Panc1 (cell line): ENCODE measurements at regions not wholly inside any gene's neighbourhood (a gene's known extent, or its start where the extent isn't known, plus 50 kb on each side); places are given as distances from the start of the nearest gene placed in this dataset.

Experiments
- CTCF ChIP-seq: fragments of 450-650 bp; IDR thresholded peaks from 2 replicates; pipeline ENCODE4 v1.5.1; 2017; ENCODE audit warnings: mild to moderate bottlenecking
- POLR2AphosphoS5 ChIP-seq: IDR thresholded peaks from 2 replicates; pipeline ENCODE4 v1.6.1; 2012; ENCODE audit warnings: mild to moderate bottlenecking, low read depth, low read length, moderate library complexity
- TF ChIP-seq, protein P1 (sequence below), 2 experiments: IDR thresholded peaks; 2 replicates each; pipeline ENCODE4 v1.6.1; 2011 to 2012; ENCODE audit warnings: low read depth in 2 of 2, control low read depth in 1 of 2, low read length in 1 of 2, mild to moderate bottlenecking in 1 of 2, moderate library complexity in 1 of 2; ENCODE audit not compliant: insufficient read depth in 1 of 2

DNA sequence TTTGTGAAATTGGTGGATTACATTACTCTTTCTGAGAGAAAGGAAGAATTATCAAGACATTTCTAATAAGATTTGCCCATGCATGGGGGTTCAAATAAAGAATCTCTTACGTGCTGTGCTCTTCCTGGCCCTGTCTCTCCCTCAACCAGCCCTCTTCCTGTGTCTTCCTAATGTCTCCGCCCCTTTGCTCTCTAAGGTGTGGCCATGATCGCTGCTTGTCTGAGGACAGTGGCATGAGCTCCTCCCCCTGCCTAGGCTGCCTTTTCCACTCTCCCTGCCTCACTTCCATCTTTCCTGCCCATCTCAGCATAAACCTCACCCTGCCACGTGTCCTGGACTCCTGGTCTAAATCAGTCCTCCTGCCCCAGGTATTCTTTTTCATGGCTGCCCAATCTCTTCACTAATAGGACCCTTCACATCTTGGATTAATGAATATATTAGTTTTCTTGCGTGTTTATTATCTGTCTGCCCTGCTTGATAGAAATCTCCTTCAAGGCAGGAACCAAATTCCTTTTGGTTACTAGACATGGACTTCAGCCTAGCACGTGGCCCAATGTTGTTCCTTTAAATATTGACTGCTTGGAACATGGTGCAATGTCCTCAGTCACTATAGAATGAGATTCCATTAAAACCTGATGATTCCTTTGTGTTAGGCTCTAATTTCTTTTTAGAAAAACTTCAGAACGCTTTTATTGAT, 122.3 kb downstream of the MTRR start:
- TF ChIP-seq, protein P1, sequence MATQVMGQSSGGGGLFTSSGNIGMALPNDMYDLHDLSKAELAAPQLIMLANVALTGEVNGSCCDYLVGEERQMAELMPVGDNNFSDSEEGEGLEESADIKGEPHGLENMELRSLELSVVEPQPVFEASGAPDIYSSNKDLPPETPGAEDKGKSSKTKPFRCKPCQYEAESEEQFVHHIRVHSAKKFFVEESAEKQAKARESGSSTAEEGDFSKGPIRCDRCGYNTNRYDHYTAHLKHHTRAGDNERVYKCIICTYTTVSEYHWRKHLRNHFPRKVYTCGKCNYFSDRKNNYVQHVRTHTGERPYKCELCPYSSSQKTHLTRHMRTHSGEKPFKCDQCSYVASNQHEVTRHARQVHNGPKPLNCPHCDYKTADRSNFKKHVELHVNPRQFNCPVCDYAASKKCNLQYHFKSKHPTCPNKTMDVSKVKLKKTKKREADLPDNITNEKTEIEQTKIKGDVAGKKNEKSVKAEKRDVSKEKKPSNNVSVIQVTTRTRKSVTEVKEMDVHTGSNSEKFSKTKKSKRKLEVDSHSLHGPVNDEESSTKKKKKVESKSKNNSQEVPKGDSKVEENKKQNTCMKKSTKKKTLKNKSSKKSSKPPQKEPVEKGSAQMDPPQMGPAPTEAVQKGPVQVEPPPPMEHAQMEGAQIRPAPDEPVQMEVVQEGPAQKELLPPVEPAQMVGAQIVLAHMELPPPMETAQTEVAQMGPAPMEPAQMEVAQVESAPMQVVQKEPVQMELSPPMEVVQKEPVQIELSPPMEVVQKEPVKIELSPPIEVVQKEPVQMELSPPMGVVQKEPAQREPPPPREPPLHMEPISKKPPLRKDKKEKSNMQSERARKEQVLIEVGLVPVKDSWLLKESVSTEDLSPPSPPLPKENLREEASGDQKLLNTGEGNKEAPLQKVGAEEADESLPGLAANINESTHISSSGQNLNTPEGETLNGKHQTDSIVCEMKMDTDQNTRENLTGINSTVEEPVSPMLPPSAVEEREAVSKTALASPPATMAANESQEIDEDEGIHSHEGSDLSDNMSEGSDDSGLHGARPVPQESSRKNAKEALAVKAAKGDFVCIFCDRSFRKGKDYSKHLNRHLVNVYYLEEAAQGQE (IDR thresholded peaks at IDR 0.05; ENCODE audit: insufficient read depth in 1 of 2, low read depth in 2 of 2, low read length in 1 of 2): no peak
- no peak for TF ChIP-seq CTCF
- no peak for TF ChIP-seq POLR2AphosphoS5
